OCI-LY1 (cell line): ENCODE measurements at regions not wholly inside any gene's neighbourhood (a gene's known extent, or its start where the extent isn't known, plus 50 kb on each side); places are given as distances from the start of the nearest gene placed in this dataset.

Source experiments
- CTCF ChIP-seq: fragments of 200-600 bp; sonication (generic), shearing (Covaris generic); IDR thresholded peaks from 2 replicates; pipeline ENCODE4 v1.5.1; 2017; ENCODE audit warnings: mild to moderate bottlenecking, antibody characterized with exemption, low read length, moderate library complexity, mixed read lengths
- EZH2 ChIP-seq: fragments of 200-600 bp; sonication (generic), shearing (Covaris generic); IDR thresholded peaks from 2 replicates; pipeline ENCODE4 v1.8.0; 2017; ENCODE audit warnings: borderline replicate concordance, mixed run types, mild to moderate bottlenecking, antibody characterized with exemption, low read length, moderate library complexity, mixed read lengths

GRCh38 chr1:14011132-14011531 lies 311.1 kb downstream of the PRDM2 start:
- no peak for TF ChIP-seq EZH2
- no peak for TF ChIP-seq CTCF
